NCI-H2196 treated with DMSO at 0.1 percent for 48 hours (cell line): ENCODE measurements at regions not wholly inside any gene's neighbourhood (a gene's known extent, or its start where the extent isn't known, plus 50 kb on each side); places are given as distances from the start of the nearest gene placed in this dataset.

Experiments
- DNase-seq: peaks from one replicate; lab custom pipeline; 2025; ENCODE audit not compliant: unreplicated experiment; lab: John Stamatoyannopoulos, UW

DNA sequence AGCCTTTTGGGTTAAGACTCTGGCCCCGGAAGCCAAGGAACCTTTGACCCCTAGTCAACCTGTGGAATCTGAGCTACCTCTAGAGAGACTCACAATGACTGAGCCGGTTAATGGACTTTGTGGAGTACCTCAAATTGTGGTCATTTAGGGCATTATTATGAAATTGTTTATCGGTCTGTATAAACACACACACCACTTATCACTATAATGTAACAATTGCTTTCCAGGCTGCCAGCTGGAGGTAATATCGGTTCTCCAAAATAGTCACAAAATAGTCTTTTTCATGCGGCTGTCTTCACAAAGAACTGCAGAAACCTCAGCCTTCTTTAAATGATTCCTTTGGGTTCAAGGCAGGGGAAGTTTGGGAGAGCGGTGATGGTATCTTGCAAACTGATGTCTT lies 144.2 kb downstream of the DACT1 start:
- DNase-seq: no peak

DNA sequence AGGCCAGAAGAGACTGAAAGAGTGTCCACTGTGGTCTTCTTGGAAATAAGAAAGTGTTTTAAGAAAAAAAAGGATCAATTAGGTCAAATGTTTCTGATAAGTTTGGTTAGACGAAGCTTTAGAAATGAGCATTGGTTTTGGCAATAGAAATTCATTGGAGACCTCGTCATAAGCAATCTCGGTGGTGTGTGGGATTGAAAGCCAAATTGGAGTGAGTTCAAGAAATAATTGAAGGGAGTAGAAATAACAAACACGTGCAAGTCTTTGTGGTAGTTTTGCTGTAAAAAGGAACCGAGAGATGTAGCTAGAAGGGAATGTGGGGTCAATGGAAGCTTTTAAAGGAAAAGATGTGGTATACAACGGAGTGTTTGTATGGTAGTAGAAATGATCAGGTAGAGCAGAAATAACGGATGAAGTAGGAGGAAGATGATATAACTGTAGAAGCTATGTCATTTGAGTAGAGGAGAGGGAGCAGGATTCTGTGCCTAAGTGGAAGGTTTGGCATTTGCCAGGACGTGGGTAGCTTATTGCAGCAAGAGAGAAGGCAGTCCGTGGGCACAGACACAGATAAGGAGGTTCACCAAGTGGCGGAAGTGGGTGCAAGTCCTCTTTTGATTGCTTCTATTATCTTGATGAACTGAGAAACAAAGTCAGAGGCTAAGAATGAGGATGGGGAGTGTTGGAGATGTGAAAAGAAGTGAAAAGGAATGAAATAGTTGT lies 146.2 kb downstream of the DACT1 start:
- DNase-seq: no peak

DNA sequence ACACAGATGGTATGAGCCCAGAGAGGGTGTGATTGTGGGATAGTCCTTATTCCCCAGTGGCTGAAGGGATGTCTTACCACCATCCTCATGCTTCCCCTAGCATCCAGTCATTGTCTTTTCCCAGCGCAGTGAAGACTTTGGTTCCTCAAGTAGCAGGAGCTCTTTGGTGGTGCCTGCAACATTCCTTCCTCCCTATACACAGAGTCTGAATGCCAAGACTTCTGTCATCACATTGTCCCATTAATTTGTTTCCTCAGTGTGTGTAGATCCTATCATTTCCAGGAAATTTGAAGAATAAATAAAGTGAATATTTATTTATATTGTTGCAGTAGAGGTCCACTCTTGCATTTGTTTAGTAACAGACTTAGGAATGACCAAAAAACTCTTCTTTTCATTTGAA lies 147.2 kb downstream of the DACT1 start:
- DNase-seq: no peak

DNA sequence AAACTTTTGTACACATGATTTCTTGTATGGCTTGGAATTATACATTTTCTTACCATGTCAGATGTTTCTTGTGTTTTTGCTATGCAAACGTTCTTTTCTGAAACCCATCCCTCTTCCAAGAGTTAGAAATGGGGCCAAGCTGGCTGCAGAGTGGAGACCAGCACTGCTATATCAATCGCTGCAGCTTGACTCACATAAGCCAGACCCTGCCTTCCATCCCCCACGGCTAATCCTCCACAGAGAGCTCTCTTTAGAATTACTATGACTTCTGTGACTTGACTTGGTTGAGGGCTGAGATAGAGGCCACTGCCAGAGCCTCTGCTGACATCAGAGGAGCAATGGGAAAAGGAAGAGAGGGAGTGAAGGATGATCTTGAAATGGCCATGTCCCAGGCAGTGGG lies 147.9 kb downstream of the DACT1 start:
- DNase-seq: no peak

DNA sequence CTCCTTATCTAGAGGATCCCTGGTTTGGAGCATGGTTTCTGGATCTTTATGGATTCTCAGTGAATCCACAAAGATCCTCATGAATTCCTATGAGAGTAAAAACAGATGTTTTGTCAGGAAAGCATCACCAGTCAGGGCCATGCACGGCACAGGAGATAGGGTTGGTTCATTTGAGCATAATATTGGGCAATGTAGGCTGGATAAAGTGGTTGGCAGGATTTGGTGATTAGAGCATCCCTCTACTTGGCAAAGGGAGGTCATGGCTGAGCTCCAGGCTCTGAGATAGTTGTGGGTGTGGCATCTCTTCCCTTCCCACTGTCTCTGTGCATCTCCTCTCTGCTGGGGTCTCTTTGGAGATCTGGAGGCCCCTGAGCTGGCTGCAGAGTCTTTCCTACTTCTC lies 149.8 kb downstream of the DACT1 start:
- DNase-seq: no peak

DNA sequence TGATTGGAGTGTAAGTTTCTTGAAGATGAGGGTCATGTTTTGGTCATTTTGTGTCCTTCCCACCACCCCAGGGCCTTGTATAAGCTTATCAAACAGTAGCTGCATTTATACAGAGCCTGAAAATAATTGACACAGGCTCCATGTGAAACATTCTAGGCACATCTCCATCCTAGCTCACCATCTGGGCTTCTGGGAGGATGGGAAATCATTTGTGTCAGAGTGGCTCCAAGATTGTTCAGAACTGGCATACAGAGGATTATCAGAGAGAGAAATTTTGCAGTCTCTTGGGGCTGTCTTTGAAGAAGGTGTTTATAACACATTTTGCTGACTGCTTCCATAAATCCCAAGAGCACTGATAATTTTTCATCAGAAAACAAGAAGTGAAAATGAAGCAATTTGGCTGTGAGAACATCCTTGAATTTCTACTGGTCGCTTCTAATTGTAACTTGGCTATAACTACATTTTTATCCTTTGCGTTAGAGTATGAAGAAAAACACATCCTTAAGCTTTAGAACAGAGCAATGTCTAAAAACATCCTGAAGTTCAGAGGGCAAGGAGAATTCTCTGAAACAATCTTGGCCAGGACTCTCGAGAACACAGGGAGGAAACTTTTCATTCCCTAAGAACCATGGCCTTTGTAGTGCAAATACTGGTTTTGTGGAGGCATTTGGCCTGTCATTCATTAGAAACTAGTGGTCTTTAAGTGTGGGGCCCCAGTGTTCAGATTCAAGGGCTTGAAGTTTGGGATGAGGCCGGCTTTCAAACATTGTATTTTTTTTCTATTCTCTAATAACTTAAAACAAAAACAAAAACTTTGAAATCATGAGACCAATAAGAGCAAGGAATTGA lies 151.1 kb downstream of the DACT1 start:
- no peak for DNase-seq

DNA sequence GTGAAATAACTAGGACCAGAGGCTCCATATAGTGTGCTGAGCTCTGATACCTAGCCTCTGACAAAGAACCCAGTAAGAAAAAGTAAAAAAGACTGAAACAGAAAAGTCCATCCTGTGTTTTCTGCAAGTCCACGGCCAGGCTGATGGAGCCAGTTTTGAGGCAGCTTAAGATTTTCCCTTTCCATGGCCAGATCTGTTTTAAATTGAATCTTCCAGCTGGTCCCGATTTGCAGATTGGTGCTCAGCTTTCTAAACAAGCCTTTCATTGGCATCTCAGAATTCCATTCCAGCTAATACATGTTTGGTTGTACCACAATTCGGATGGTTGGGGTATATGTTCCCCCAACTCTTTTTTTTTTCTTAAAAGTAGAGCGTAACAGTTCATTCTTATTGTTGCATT lies 152.0 kb downstream of the DACT1 start:
- DNase-seq: no peak

DNA sequence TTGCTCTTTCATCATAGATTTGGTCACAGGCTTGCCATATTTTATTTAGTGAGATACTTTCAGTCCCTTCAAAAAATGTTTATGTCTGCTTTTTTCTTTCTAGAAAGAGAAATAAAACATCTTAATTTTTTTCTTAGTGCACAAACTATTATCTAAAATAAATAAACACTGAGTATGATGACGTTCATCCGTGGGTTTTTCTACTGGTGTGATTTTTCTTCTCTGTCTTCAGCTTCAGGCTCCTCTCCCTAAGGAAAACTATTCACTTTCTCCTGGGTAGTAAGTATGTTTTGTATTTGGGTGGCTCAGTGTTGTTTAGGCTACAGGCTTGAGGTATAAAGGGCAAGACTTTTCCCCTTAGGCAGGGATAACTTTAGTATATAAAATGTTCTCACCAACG lies 154.7 kb downstream of the DACT1 start:
- DNase-seq: no peak

DNA sequence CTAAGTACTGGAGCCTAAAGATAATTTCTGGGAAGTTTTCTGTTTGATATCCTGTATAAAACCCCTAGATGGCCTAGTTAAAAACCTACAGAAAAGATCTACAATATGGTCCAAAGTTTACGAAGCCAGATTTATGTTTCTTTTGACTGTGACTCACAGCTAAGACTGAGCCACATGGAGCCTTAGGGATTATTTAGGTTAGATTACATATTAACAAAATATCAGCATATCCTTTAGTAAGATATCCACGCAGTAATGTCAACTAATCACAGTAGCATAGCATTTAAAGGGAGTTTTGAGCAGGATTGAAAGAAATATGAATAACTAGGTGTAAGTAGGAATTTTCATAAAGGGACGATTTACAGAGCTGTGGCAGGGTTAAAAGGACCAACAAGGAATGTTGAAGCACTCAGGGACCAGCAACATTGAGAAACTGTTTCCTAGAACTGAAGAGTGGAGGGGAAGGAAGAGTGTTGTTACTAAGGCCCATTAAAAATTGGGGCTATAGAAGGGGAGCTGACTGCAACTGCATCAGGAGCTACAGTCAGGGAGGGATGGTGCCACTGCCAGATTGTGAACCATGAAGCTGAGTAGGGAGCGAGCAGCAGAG lies 155.5 kb downstream of the DACT1 start:
- DNase-seq: no peak

DNA sequence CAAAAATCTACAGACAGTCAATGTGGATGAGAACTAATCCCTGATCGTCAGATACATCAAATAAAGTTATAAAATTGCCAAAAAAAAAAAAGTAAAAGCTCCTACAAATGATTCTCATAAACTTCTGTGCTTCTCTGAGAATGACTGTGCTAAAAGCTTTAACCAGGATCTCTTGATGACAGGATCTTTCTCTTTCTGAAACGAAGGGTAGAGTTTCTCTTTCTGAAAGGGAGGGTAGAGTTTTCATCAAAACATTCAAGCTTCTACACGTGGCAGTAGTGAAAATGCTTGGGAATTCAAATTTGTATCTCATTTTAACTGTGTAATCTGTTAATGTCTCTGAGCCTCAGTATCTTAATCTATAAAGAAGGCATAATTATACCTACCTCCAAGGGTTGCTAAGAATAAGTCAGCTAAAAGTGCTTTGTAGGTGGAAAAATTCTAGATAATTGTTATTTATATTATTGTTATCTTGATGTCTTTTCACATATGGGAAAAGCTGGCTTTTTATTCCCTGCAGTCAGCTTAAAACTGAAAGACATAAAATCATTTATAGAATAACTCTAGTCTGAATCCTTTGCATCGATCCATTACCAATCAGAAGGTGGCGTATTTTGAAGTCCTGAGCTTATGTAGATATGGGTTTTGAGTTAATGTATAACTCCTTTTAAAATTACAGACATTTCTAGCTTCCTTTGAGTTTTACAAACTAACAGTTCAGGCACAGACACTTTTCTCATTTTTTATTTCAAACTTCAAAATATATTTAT lies 157.4 kb downstream of the DACT1 start:
- DNase-seq: no peak

DNA sequence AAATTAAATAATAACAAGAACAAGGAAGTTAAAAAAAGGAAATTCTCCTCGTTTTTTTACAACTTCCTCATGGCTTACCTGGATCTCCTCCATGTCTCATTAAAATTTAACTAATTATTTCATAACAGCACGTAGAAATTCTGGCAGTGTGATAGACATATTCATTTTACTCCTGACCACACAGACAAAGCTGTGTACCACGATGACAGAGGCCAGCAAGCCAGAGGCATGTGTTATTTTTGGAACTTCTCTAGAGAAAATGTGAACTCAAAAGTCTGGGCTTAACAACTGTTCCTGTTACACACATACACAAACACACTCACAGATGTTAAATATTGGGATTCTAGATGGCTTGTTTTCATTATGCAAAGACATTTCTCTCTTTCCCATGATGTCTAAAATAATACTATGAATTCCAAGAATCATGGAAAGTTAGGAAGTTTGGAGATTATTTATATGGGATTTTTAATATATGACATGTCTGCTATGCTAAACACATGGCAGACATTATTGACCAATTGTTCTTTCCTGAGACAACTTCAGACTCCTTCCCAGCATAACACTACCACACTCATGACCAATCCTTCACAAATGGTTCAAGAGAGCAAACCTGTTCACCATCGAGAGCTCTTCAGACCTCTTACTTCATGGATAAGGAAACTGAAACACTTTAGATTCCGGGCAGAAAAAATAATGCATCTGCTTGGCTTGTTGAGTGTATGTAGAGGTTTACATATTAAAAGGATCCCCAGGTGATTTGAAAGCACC lies 158.7 kb downstream of the DACT1 start:
- no peak for DNase-seq

DNA sequence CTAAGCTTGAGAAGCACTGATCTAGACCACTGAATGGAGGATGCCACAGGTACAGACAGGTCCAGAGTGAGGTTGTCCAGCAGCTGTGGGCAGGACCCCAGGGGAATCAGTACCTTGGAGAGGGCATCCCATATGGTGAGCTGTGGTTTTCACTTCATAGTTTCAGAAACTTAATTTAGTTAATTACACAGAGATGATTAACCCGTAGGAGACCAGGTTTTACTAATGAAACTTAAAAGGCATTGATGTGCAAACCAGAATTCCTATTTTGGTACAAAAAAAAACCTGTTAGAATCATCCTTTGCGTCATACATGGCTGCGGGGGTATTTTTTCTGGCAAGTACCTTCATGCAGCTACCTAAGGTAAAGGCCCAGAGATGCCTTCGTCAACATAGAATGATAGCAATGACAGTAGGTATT lies 159.3 kb downstream of the DACT1 start:
- DNase-seq: no peak

DNA sequence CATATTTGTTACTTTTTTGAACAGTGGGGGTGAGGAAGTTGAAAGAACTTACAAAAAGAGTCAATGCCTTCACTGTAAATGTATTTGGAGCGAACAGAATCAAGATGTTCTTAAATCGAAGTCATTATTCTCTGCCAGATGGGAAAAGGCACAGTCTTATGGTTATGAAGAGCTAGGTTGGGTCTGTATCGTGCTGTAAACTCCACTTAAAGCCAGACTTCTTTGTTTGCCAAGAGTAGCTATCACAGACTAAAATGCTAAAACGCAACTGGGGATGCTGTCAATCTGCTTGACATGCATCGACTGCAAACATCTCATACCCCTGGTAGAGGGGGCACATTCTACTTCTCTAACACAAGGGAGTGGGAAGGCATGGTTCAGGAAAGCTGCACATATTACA lies 160.4 kb downstream of the DACT1 start:
- DNase-seq: no peak

DNA sequence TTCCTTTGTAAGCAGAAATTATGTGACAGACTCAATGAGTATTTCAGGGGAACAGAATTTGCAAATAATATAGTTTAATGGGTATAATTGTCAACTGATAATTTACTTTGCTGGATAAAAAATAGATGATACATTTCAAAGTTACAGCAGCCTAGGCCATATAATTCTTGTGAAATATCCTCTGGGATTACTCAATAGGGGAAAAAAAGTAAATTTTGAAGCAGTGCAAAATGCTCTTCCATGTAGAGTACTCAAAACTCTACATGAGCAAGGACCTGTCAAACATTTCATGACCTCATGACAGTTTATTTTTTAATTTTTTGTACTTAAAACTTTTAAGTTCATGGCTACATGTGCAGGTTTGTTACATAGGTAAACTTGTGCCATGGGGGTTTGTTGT lies 163.3 kb downstream of the DACT1 start:
- DNase-seq: no peak

DNA sequence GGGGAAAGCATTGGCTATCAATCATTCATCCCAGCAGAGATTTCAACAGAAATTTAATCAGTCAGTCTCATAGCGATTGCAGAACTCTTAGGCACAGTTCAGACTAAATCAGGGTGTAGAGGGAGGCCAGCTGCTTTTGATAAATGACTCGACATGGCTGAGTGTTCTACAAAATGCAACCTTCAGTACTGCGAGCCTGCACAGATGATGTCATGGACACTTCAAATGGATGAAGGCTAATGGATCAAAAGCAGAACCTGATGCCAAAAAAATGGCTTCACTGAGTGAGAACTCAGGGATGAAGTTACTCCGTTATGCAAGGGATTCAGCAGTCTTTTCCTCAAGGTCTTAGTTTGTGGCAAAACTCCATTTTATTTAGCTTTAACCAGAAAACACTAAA lies 167.3 kb downstream of the DACT1 start:
- no peak for DNase-seq

DNA sequence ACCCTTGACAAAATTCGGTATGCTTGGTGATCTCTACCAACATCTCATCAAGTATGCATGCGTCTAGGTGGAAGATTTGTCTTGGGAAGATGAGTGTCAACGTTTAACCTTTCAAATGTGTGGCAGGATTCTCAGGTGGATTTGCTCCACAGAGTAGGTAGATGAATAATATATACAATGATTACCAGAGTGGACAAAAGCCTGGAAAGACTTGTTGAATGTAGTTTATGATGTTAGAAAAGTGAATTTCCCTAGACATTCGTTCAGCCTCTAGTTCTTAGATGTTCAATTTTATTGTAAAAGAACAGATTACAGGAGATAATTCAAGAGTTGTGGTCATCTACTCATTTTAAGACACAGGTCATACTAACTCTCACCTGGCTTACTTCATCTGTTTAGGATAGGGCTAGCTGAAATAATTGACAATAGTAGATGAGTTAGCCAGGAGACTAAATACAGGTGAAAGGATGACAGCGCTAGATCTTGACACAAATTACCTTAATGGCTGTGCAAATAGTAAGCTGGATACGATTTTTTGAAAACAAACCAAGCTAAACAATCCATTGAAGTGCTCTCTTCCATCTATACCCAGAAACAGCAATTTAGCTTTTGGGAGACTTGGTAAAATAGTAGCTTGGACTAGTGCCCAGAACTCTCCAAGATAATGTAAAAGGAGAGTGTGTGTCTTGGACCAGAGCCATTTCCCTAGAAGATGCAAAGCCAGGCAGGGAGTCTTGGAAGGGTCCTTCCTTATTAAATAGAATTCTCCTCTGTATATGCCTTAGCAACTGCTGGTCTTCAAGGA lies 168.0 kb downstream of the DACT1 start:
- DNase-seq: peak; percentile 26

DNA sequence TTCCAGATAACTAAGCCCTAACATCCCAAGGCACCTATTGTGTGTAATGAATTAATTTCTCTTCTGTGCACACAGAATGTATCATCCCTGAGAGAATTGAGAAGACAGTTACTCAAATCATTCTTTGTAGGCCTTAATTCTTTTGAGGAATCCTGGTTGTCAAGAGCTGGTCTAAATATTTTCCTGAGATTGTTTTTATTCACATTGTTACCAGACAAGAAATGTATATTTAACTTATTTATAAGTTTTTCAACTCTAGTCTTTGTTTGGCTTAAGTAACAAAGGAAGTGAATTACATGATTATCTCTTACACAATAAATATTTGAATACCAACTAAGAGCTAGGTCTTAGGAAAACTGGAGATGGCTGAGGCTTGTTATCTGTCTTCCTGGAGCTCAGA lies 169.4 kb downstream of the DACT1 start:
- DNase-seq: no peak

DNA sequence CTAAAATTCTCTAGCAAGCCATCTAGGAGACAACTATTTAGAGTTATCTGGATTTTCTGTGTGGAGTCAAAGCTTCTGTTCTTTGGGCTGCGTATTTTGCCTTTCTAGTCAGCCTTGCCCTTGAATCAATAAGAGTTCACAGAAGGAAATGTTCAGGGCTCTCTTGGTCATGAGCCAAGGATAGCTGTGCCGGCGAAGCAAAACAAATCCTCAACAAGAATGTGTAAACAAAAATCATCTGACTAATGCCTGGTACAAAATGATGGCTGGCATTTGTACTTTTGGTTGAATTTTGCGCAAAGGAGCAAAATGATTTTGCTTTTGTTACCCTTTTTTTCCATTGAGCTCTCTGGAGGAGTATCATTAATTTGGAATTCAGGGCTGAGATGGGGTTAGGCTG lies 171.1 kb downstream of the DACT1 start:
- DNase-seq: no peak

DNA sequence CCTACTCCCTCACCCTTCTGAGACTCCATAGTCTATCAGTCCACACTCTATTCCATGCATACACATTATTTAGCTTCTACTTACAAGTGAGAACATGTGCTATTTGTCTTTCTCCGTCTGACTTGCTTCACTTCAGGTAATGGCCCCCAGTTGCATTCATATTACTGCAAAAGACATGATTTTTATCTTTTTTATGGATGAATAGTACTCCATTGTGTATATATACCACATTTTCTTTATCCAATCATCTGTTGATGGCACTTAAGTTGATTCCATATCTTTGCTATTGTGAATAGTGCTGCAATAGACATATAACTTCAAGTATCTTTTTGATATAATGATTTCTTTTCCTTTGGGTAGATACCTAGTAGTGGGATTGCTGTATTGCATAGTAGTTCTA lies 171.8 kb downstream of the DACT1 start:
- no peak for DNase-seq
